Panc1 (cell line): ENCODE measurements at regions not wholly inside any gene's neighbourhood (a gene's known extent, or its start where the extent isn't known, plus 50 kb on each side); places are given as distances from the start of the nearest gene placed in this dataset.

Experiments
- ATAC-seq: fragments of 200-7000 bp; cut with Tn5 transposase; 2 replicates; pipeline ENCODE4 v1.9.1; 2020; ENCODE audit warnings: mild to moderate bottlenecking, moderate library complexity
- BruUV-seq: library from RNA; stranded (reverse); fragments of 400-500 nt; replicated peaks from 2 replicates; lab custom pipeline; 2021; lab: Mats Ljungman, UMichigan
- CTCF ChIA-PET: fragments of 300-600 bp; sonication (Branson Sonifier 250); formaldehyde crosslinking; loops from one replicate; lab custom pipeline; 2022; ENCODE audit warnings: antibody characterized with exemption; lab: Charles Lee
- POLR2A ChIA-PET: fragments of 300-600 bp; sonication (Branson Sonifier 250); formaldehyde crosslinking; loops from one replicate; lab custom pipeline; 2022; ENCODE audit warnings: antibody characterized with exemption; lab: Charles Lee
- DNase-seq: peaks from one replicate; pipeline ENCODE4 v3.0.0-alpha.2; 2010; ENCODE audit warnings: low read depth, low spot score
- H3K27ac ChIP-seq: 2 replicates; pipeline ENCODE4 v1.5.1; 2011; ENCODE audit warnings: mild to moderate bottlenecking, low read length, inconsistent platforms
- H3K27me3 ChIP-seq: fragments of 200-500 bp; sonication (Bioruptor generic); 2 replicates; pipeline ENCODE4 v1.6.0; 2014; ENCODE audit warnings: low read length, inconsistent platforms; ENCODE audit not compliant: control insufficient read depth, insufficient read depth
- H3K36me3 ChIP-seq: fragments of 200-500 bp; sonication (Bioruptor generic); 2 replicates; pipeline ENCODE4 v1.5.1; 2014; ENCODE audit warnings: inconsistent platforms, mild to moderate bottlenecking, low read length, moderate library complexity; ENCODE audit not compliant: control insufficient read depth, insufficient read depth
- H3K4me1 ChIP-seq: 2 replicates; pipeline ENCODE4 v1.5.1; 2011; ENCODE audit warnings: inconsistent platforms, mild to moderate bottlenecking, low read length, moderate library complexity; ENCODE audit not compliant: control insufficient read depth, insufficient read depth
- H3K4me3 ChIP-seq, 2 experiments: 2 replicates each; pipeline ENCODE4 v1.5.1; 2011 to 2012; ENCODE audit warnings: low read depth in 2 of 2, low read length in 2 of 2, mild to moderate bottlenecking in 2 of 2, inconsistent platforms in 1 of 2, moderate library complexity in 1 of 2
- H3K9me3 ChIP-seq: fragments of 200-500 bp; sonication (Bioruptor generic); 2 replicates; pipeline ENCODE4 v1.5.1; 2014; ENCODE audit warnings: low read depth, mild to moderate bottlenecking, inconsistent platforms, low read length, moderate library complexity; ENCODE audit not compliant: control insufficient read depth, insufficient read depth
- CTCF ChIP-seq: fragments of 450-650 bp; IDR thresholded peaks from 2 replicates; pipeline ENCODE4 v1.5.1; 2017; ENCODE audit warnings: mild to moderate bottlenecking
- POLR2AphosphoS5 ChIP-seq: IDR thresholded peaks from 2 replicates; pipeline ENCODE4 v1.6.1; 2012; ENCODE audit warnings: mild to moderate bottlenecking, low read depth, low read length, moderate library complexity
- REST ChIP-seq, 2 experiments: IDR thresholded peaks; 2 replicates each; pipeline ENCODE4 v1.6.1; 2011 to 2012; ENCODE audit warnings: low read depth in 2 of 2, control low read depth in 1 of 2, low read length in 1 of 2, mild to moderate bottlenecking in 1 of 2, moderate library complexity in 1 of 2; ENCODE audit not compliant: insufficient read depth in 1 of 2
- SIN3A ChIP-seq: IDR thresholded peaks from 2 replicates; pipeline ENCODE4 v1.6.1; 2012; ENCODE audit warnings: low read depth, mild to moderate bottlenecking, low read length, moderate library complexity, borderline replicate concordance; ENCODE audit not compliant: insufficient read depth
- TCF7L2 ChIP-seq: IDR thresholded peaks from 2 replicates; pipeline ENCODE4 v1.6.1; 2011; ENCODE audit warnings: mild to moderate bottlenecking, low read depth, low read length, inconsistent platforms
- in situ Hi-C: cut with HindIII; loops from 2 replicates; pipeline ENCODE4 v1.10.0; 2016; ENCODE audit warnings: low sequenced_read_pairs, low pct_unique_long_range_greater_than_20kb
- intact Hi-C: fragments of 100-400 bp; cut with micrococcal nuclease; formaldehyde crosslinking; loops from one replicate; pipeline ENCODE4 v1.10.0; 2022; ENCODE audit not compliant: unreplicated experiment

GRCh38 chr20:48382304-48382703 is 445.5 kb downstream of the PREX1 start:
- no peak for ATAC-seq
- Histone ChIP-seq H3K36me3 (no peaks in the 10 kb centered on the region), H3K27ac (no peak overlapping the region), H3K9me3 (no peaks in the 10 kb centered on the region), H3K4me3 (no peak overlapping the region), H3K4me1 (no peaks in the 10 kb centered on the region), H3K27me3 (no peaks in the 10 kb centered on the region)
- ChIA-PET CTCF (no interaction called here), POLR2A (no interaction called here)
- in situ Hi-C loops, result no loop called here
- no peak for TF ChIP-seq REST (IDR thresholded peaks at IDR 0.05; ENCODE audit: insufficient read depth in 1 of 2, low read depth in 2 of 2, low read length in 1 of 2)
- no TSS peak for BruUV-seq
- intact Hi-C loops, result no loop called here
- DNase-seq, result no peak

- no peaks in the 10 kb centered on the region for H3K27me3 ChIP-seq
- no peaks in the 10 kb centered on the region for H3K4me1 ChIP-seq
- no TSS peak for BruUV-seq
- ChIA-PET POLR2A (no interaction called here), CTCF (no interaction called here)
- H3K27ac ChIP-seq, result no peak overlapping the region
- H3K9me3 ChIP-seq, result no peaks in the 10 kb centered on the region
- ATAC-seq (no peak), DNase-seq (no peak)
- no peak for TF ChIP-seq CTCF
- TF ChIP-seq SIN3A, result no peak
- no peak for TF ChIP-seq POLR2AphosphoS5
- TF ChIP-seq TCF7L2, result no peak
- no peak for TF ChIP-seq REST (IDR thresholded peaks at IDR 0.05; ENCODE audit: insufficient read depth in 1 of 2, low read depth in 2 of 2, low read length in 1 of 2)
- H3K36me3 ChIP-seq, result no peaks in the 10 kb centered on the region
- intact Hi-C loops, result no loop called here
- no peak overlapping the region for H3K4me3 ChIP-seq
- in situ Hi-C loops, result no loop called here
Measured at GRCh38 chr20:48381353-48382120, 446.3 kb downstream of the PREX1 start.
